ENCODE measurements at regions not wholly inside any gene's neighbourhood (a gene's known extent, or its start where the extent isn't known, plus 50 kb on each side); places are given as distances from the start of the nearest gene placed in this dataset.

- Histone ChIP-seq H3K27me3 (ENCODE audit: insufficient read depth, low read length) (no peaks in the 10 kb centered on the region), H3K4me3 (ENCODE audit: insufficient read depth, low read length) (no peak overlapping the region), H3K4me2 (ENCODE audit: insufficient read depth, low read length) (no peak overlapping the region), H3K9me3 (ENCODE audit: low read depth, low read length) (peaks cover 5% of the 10 kb centered on the region), H2AFZ (ENCODE audit: low read length) (no peak overlapping the region), H3K36me3 (ENCODE audit: insufficient read depth, low read length) (no peaks in the 10 kb centered on the region), H4K20me1 (ENCODE audit: insufficient read depth, low read length) (no peaks in the 10 kb centered on the region), H3K27ac (ENCODE audit: low read depth, low read length) (no peak overlapping the region), H3K4me1 (ENCODE audit: insufficient read depth, low read length) (no peaks in the 10 kb centered on the region), H3K79me2 (ENCODE audit: insufficient read depth, low read length) (no peaks in the 10 kb centered on the region)
- DNase-seq (ENCODE audit: insufficient read length, low spot score, missing footprints): no peak
- no peak for TF ChIP-seq CTCF (IDR thresholded peaks at IDR 0.05; ENCODE audit: extremely low read depth, low read depth, low read length)
Observed at GRCh38 chr4:179981161-179981560, 2262.0 kb upstream of the TENM3 start.

GRCh38 chr4:179989975-179990374 lies 2253.2 kb upstream of the TENM3 start:
- Histone ChIP-seq H3K9me3 (ENCODE audit: low read depth, low read length) (peaks cover 2% of the 10 kb centered on the region), H3K27ac (ENCODE audit: low read depth, low read length) (no peak overlapping the region), H3K4me2 (ENCODE audit: insufficient read depth, low read length) (no peak overlapping the region), H3K79me2 (ENCODE audit: insufficient read depth, low read length) (no peaks in the 10 kb centered on the region), H3K36me3 (ENCODE audit: insufficient read depth, low read length) (no peaks in the 10 kb centered on the region), H3K4me3 (ENCODE audit: insufficient read depth, low read length) (no peak overlapping the region), H4K20me1 (ENCODE audit: insufficient read depth, low read length) (no peaks in the 10 kb centered on the region), H2AFZ (ENCODE audit: low read length) (no peak overlapping the region), H3K27me3 (ENCODE audit: insufficient read depth, low read length) (no peaks in the 10 kb centered on the region), H3K4me1 (ENCODE audit: insufficient read depth, low read length) (no peaks in the 10 kb centered on the region)
- DNase-seq (ENCODE audit: insufficient read length, low spot score, missing footprints): no peak
- TF ChIP-seq CTCF (IDR thresholded peaks at IDR 0.05; ENCODE audit: extremely low read depth, low read depth, low read length): no peak

DNA sequence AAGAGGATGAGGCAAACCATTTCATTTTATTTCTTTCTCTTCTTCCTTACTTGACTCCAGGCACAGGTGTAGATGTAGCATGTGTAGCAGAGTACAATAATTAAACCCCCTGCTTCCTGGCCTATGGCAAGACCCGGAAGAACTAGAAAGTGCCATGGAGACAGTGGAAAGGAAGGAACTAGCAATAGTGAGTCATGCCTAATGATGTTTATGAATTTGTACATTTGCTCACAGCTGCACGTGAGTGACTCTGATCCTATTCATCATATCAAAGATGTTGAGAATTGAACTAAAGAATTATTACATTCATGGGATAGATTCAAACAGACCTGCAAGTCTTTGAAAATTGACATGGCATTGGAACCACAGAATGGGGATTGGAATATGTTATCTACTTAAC lies 2233.9 kb upstream of the TENM3 start:
- H3K27ac ChIP-seq (ENCODE audit: low read depth, low read length): no peak overlapping the region
- no peak for TF ChIP-seq CTCF (IDR thresholded peaks at IDR 0.05; ENCODE audit: extremely low read depth, low read depth, low read length)
- DNase-seq (ENCODE audit: insufficient read length, low spot score, missing footprints): no peak
- H3K36me3 ChIP-seq (ENCODE audit: insufficient read depth, low read length): no peaks in the 10 kb centered on the region
- no peaks in the 10 kb centered on the region for H3K79me2 ChIP-seq (ENCODE audit: insufficient read depth, low read length)
- H3K27me3 ChIP-seq (ENCODE audit: insufficient read depth, low read length): no peaks in the 10 kb centered on the region
- no peak overlapping the region for H2AFZ ChIP-seq (ENCODE audit: low read length)
- no peaks in the 10 kb centered on the region for H3K4me1 ChIP-seq (ENCODE audit: insufficient read depth, low read length)
- H3K4me3 ChIP-seq (ENCODE audit: insufficient read depth, low read length): no peak overlapping the region
- no peaks in the 10 kb centered on the region for H4K20me1 ChIP-seq (ENCODE audit: insufficient read depth, low read length)
- peaks cover 7% of the 10 kb centered on the region for H3K9me3 ChIP-seq (ENCODE audit: low read depth, low read length)
- H3K4me2 ChIP-seq (ENCODE audit: insufficient read depth, low read length): no peak overlapping the region

- Histone ChIP-seq H3K27me3 (ENCODE audit: insufficient read depth, low read length) (no peaks in the 10 kb centered on the region), H3K4me2 (ENCODE audit: insufficient read depth, low read length) (no peak overlapping the region), H3K4me3 (ENCODE audit: insufficient read depth, low read length) (no peak overlapping the region), H3K27ac (ENCODE audit: low read depth, low read length) (no peak overlapping the region), H3K79me2 (ENCODE audit: insufficient read depth, low read length) (no peaks in the 10 kb centered on the region), H3K36me3 (ENCODE audit: insufficient read depth, low read length) (no peaks in the 10 kb centered on the region), H3K9me3 (ENCODE audit: low read depth, low read length) (peaks cover 3% of the 10 kb centered on the region), H4K20me1 (ENCODE audit: insufficient read depth, low read length) (no peaks in the 10 kb centered on the region), H3K4me1 (ENCODE audit: insufficient read depth, low read length) (no peaks in the 10 kb centered on the region), H2AFZ (ENCODE audit: low read length) (no peak overlapping the region)
- no peak for TF ChIP-seq CTCF (IDR thresholded peaks at IDR 0.05; ENCODE audit: extremely low read depth, low read depth, low read length)
- DNase-seq (ENCODE audit: insufficient read length, low spot score, missing footprints): no peak
Observed at GRCh38 chr4:180028682-180029081, 2214.5 kb upstream of the TENM3 start.
